ENCODE measurements at regions not wholly inside any gene's neighbourhood (a gene's known extent, or its start where the extent isn't known, plus 50 kb on each side); places are given as distances from the start of the nearest gene placed in this dataset.

GRCh38 chr15:69522361-69522760, 69.7 kb downstream of the RPLP1 start:
- H3F3A ChIP-seq (ENCODE audit: insufficient read depth, low read depth), result 0 out of 2 replicates have a peak, but pooled peaks cover 4% of the 10 kb centered on the region
- peaks cover 19% of the 10 kb centered on the region for H3K4me1 ChIP-seq (replicated peaks; ENCODE audit: insufficient read depth)
- H3K9me2 ChIP-seq (ENCODE audit: insufficient read depth), result no peaks in the 10 kb centered on the region
- no peaks in the 10 kb centered on the region for H3K79me2 ChIP-seq (ENCODE audit: low read depth)
- BruUV-seq (replicated peaks), result no TSS peak
- TF ChIP-seq CTCF (conservative IDR thresholded peaks at IDR 0.05) (no peak), EZH2 (IDR thresholded peaks at IDR 0.05; ENCODE audit: low read depth) (no peak)
- peak; percentile 54 to 86 for DNase-seq
- intact Hi-C loops (cut with micrococcal nuclease; ENCODE audit: unreplicated experiment), result loop anchor here (2.0 to 5.0 kb wide), 3 partner anchors 34 to 70 kb away; no protein-coding TSS in a partner anchor
- no peak overlapping the region for H2AFZ ChIP-seq
- POLR2A ChIA-PET (ENCODE audit: unreplicated experiment), result interaction anchor here (0.6 to 0.7 kb wide), 3 partner anchors 13 to 39 kb away, joined by 3 to 6 read pairs (median 5); no protein-coding TSS in a partner anchor
- no peaks in the 10 kb centered on the region for H3K36me3 ChIP-seq (ENCODE audit: low read depth)
- H3K9me3 ChIP-seq (ENCODE audit: insufficient read depth, low read depth), result no peaks in the 10 kb centered on the region
- H3K4me2 ChIP-seq, result peak overlapping the region; percentile 35
- H3K27ac ChIP-seq, result peak overlapping the region; percentile 58
- CTCF ChIA-PET, result interaction anchor here (1.6 kb wide), 1 partner anchor 72 kb away, joined by 3 read pairs; no protein-coding TSS in a partner anchor
- no peaks in the 10 kb centered on the region for H4K20me1 ChIP-seq (ENCODE audit: insufficient read depth)
- H3K4me3 ChIP-seq, result no peak overlapping the region
- H3K27me3 ChIP-seq (ENCODE audit: insufficient read depth, low read depth), result no peaks in the 10 kb centered on the region

- 0 out of 2 replicates have a peak, but pooled peaks cover 4% of the 10 kb centered on the region for H3F3A ChIP-seq (ENCODE audit: insufficient read depth, low read depth)
- H3K36me3 ChIP-seq (ENCODE audit: low read depth), result no peaks in the 10 kb centered on the region
- TF ChIP-seq CTCF (conservative IDR thresholded peaks at IDR 0.05) (peak; percentile 73), EZH2 (IDR thresholded peaks at IDR 0.05; ENCODE audit: low read depth) (no peak)
- H3K27ac ChIP-seq, result peak overlapping the region; percentile 58
- no TSS peak for BruUV-seq (replicated peaks)
- ChIA-PET POLR2A (ENCODE audit: unreplicated experiment) (no interaction called here), CTCF (interaction anchor here (1.6 kb wide), 1 partner anchor 71 kb away, joined by 3 read pairs; no protein-coding TSS in a partner anchor)
- no peaks in the 10 kb centered on the region for H3K9me2 ChIP-seq (ENCODE audit: insufficient read depth)
- no peaks in the 10 kb centered on the region for H4K20me1 ChIP-seq (ENCODE audit: insufficient read depth)
- peak overlapping the region; percentile 35 for H3K4me2 ChIP-seq
- no peak overlapping the region for H2AFZ ChIP-seq
- H3K4me3 ChIP-seq, result no peak overlapping the region
- intact Hi-C loops (cut with micrococcal nuclease; ENCODE audit: unreplicated experiment), result loop anchor here (1.0 to 5.0 kb wide), 4 partner anchors 33 to 69 kb away; no protein-coding TSS in a partner anchor
- no peaks in the 10 kb centered on the region for H3K79me2 ChIP-seq (ENCODE audit: low read depth)
- peak; percentile 40 to 75 for DNase-seq
- H3K27me3 ChIP-seq (ENCODE audit: insufficient read depth, low read depth), result no peaks in the 10 kb centered on the region
- H3K9me3 ChIP-seq (ENCODE audit: insufficient read depth, low read depth), result no peaks in the 10 kb centered on the region
- H3K4me1 ChIP-seq (replicated peaks; ENCODE audit: insufficient read depth), result peaks cover 19% of the 10 kb centered on the region
Observed at GRCh38 chr15:69523010-69524001, 70.7 kb downstream of the RPLP1 start.

- no TSS peak for BruUV-seq (replicated peaks)
- intact Hi-C loops (cut with micrococcal nuclease; ENCODE audit: unreplicated experiment), result loop anchor here (5.0 kb wide), 1 partner anchor 68 kb away; no protein-coding TSS in a partner anchor
- Histone ChIP-seq H3F3A (ENCODE audit: insufficient read depth, low read depth) (0 out of 2 replicates have a peak, but pooled peaks cover 4% of the 10 kb centered on the region), H3K4me3 (no peak overlapping the region), H3K4me2 (no peak overlapping the region), H3K27ac (no peak overlapping the region), H2AFZ (no peak overlapping the region), H3K27me3 (ENCODE audit: insufficient read depth, low read depth) (no peaks in the 10 kb centered on the region), H3K79me2 (ENCODE audit: low read depth) (no peaks in the 10 kb centered on the region), H3K36me3 (ENCODE audit: low read depth) (no peaks in the 10 kb centered on the region), H3K9me3 (ENCODE audit: insufficient read depth, low read depth) (no peaks in the 10 kb centered on the region), H3K4me1 (replicated peaks; ENCODE audit: insufficient read depth) (peaks cover 19% of the 10 kb centered on the region), H4K20me1 (ENCODE audit: insufficient read depth) (no peaks in the 10 kb centered on the region), H3K9me2 (ENCODE audit: insufficient read depth) (no peaks in the 10 kb centered on the region)
- no peak for TF ChIP-seq EZH2 (IDR thresholded peaks at IDR 0.05; ENCODE audit: low read depth)
- TF ChIP-seq CTCF (conservative IDR thresholded peaks at IDR 0.05), result no peak
- POLR2A ChIA-PET (ENCODE audit: unreplicated experiment), result no interaction called here
- DNase-seq, result no peak
- CTCF ChIA-PET, result no interaction called here
Observed at GRCh38 chr15:69524296-69524695, 71.7 kb downstream of the RPLP1 start.

All from PC-9 (cell line).